Fibroblast of lung (primary cell): ENCODE measurements at regions not wholly inside any gene's neighbourhood (a gene's known extent, or its start where the extent isn't known, plus 50 kb on each side); places are given as distances from the start of the nearest gene placed in this dataset.

Source experiments
- CTCF ChIP-seq, 2 donors: IDR thresholded peaks in 1 of 2; conservative IDR thresholded peaks in 1 of 2; 1 replicate in 1 of 2; 2 replicates in 1 of 2; pipeline ENCODE4 v1.5.1; 2011 to 2012; ENCODE audit warnings: low read length in 2 of 2, control low read depth in 1 of 2, inconsistent platforms in 1 of 2, low read depth in 1 of 2, mild to moderate bottlenecking in 1 of 2
- EZH2 ChIP-seq: IDR thresholded peaks from 2 replicates; pipeline ENCODE4 v1.5.1; 2012; ENCODE audit warnings: low read length, control low read depth, mild to moderate bottlenecking; ENCODE audit errors: missing control alignments

GRCh38 chr11:121965330-121965729 lies 150.7 kb downstream of the BLID start:
- TF ChIP-seq CTCF (conservative IDR thresholded peaks at IDR 0.05 in 1 of 2, IDR thresholded peaks at IDR 0.05 in 1 of 2; ENCODE audit: low read depth in 1 of 2, low read length in 2 of 2) (no peak), EZH2 (no peak)
